ENCODE measurements at regions not wholly inside any gene's neighbourhood (a gene's known extent, or its start where the extent isn't known, plus 50 kb on each side); places are given as distances from the start of the nearest gene placed in this dataset.

- no peak for TF ChIP-seq JUND (IDR thresholded peaks at IDR 0.05; ENCODE audit: borderline replicate concordance, low read depth, low read length)
- TF ChIP-seq JUND (tag; IDR thresholded peaks at IDR 0.05; ENCODE audit: borderline replicate concordance, low read depth, low read length) = no peak
- TF ChIP-seq ZNF398 (CRISPR knock-in tag; IDR thresholded peaks at IDR 0.05) = no peak
Observed at GRCh38 chr9:100700689-100701318, 122.9 kb downstream of the CAVIN4 start.
